GM18907 (cell line): ENCODE measurements at regions not wholly inside any gene's neighbourhood (a gene's known extent, or its start where the extent isn't known, plus 50 kb on each side); places are given as distances from the start of the nearest gene placed in this dataset.
"Not testable (repeated sequence)": the region's sequence is repeated elsewhere in the genome, so short reads cannot be mapped to it uniquely, and the experiment has no call there.

Experiments
- ATAC-seq: cut with Tn5 transposase; IDR thresholded peaks from one replicate; pipeline ENCODE4 v1.9.1; 2021; ENCODE audit warnings: mild to moderate bottlenecking, moderate library complexity; ENCODE audit not compliant: unreplicated experiment

- ATAC-seq, result peak; percentile 100
These were observed 386.4 kb upstream of the MMS22L start for GRCh38 chr6:97669191-97670031.

- ATAC-seq, result no peak
These were observed 391.8 kb upstream of the MMS22L start for GRCh38 chr6:97674802-97675201.

GRCh38 chr6:97677626-97678025, 394.6 kb upstream of the MMS22L start:
- ATAC-seq, result no peak

- no peak for ATAC-seq
These were observed 404.9 kb upstream of the MMS22L start for GRCh38 chr6:97687916-97688315.

- no peak for ATAC-seq
These were observed 406.2 kb upstream of the MMS22L start for GRCh38 chr6:97689078-97689754.

- no peak for ATAC-seq
These were observed 414.4 kb upstream of the MMS22L start for GRCh38 chr6:97697456-97697855.

- no peak for ATAC-seq
These were observed 418.8 kb upstream of the MMS22L start for GRCh38 chr6:97701801-97702200.

GRCh38 chr6:97702248-97702647, 419.2 kb upstream of the MMS22L start:
- ATAC-seq, result no peak

GRCh38 chr6:97703661-97704060, 420.6 kb upstream of the MMS22L start:
- no peak for ATAC-seq

GRCh38 chr6:97705568-97705967, 422.6 kb upstream of the MMS22L start:
- no peak for ATAC-seq

GRCh38 chr6:97712751-97713150, 429.7 kb upstream of the MMS22L start:
- ATAC-seq, result no peak

GRCh38 chr6:97714772-97715171, 431.8 kb upstream of the MMS22L start:
- no peak for ATAC-seq

- ATAC-seq, result no peak
These were observed 434.1 kb upstream of the MMS22L start for GRCh38 chr6:97717086-97717485.

GRCh38 chr6:97726378-97726777, 443.4 kb upstream of the MMS22L start:
- ATAC-seq, result no peak

GRCh38 chr6:97732045-97732444, 449.0 kb upstream of the MMS22L start:
- ATAC-seq, result no peak

GRCh38 chr6:97757575-97757974, 474.6 kb upstream of the MMS22L start:
- no peak for ATAC-seq

GRCh38 chr6:97765461-97765860, 482.4 kb upstream of the MMS22L start:
- ATAC-seq, result no peak

- no peak for ATAC-seq
These were observed 488.4 kb upstream of the MMS22L start for GRCh38 chr6:97771372-97771771.

- ATAC-seq, result no peak
These were observed 492.0 kb upstream of the MMS22L start for GRCh38 chr6:97775012-97775411.

- ATAC-seq, result no peak
These were observed 495.4 kb upstream of the MMS22L start for GRCh38 chr6:97778290-97779038.

GRCh38 chr6:97779039-97779766, 496.2 kb upstream of the MMS22L start:
- ATAC-seq, result not testable (repeated sequence)
